Nephron progenitor cell (in vitro differentiated cells): ENCODE measurements at regions not wholly inside any gene's neighbourhood (a gene's known extent, or its start where the extent isn't known, plus 50 kb on each side); places are given as distances from the start of the nearest gene placed in this dataset.
A peak's percentile ranks its signal among the peaks of the same experiment; 100 is the strongest.

Source experiments
- DNase-seq: peaks from one replicate; pipeline ENCODE4 v3.0.0; 2021
- H3K27ac Mint-ChIP-seq: 2 replicates; pipeline ENCODE4 v1.8.0; 2021; ENCODE audit warnings: mild to moderate bottlenecking, moderate library complexity, mixed read lengths
- H3K27me3 Mint-ChIP-seq: 2 replicates; pipeline ENCODE4 v1.8.0; 2021; ENCODE audit warnings: mild to moderate bottlenecking, low read depth, mixed read lengths; ENCODE audit not compliant: poor library complexity
- H3K36me3 Mint-ChIP-seq: 2 replicates; pipeline ENCODE4 v1.8.0; 2021; ENCODE audit warnings: low read depth, mixed read lengths
- H3K4me1 Mint-ChIP-seq: 2 replicates; pipeline ENCODE4 v1.8.0; 2021; ENCODE audit warnings: mixed read lengths
- H3K4me3 Mint-ChIP-seq: 2 replicates; pipeline ENCODE4 v1.8.0; 2021; ENCODE audit warnings: mild to moderate bottlenecking, moderate library complexity, mixed read lengths
- H3K9me3 Mint-ChIP-seq: 2 replicates; pipeline ENCODE4 v1.8.0; 2021; ENCODE audit warnings: mild to moderate bottlenecking, moderate library complexity, mixed read lengths
- CTCF ChIP-seq: fragments of 200-600 bp; sonication (generic); IDR thresholded peaks from 2 replicates; pipeline ENCODE4 v1.5.0; 2021; ENCODE audit warnings: antibody characterized with exemption

- no peaks in the 10 kb centered on the region for H3K27me3 Mint-ChIP-seq
- no peaks in the 10 kb centered on the region for H3K36me3 Mint-ChIP-seq
- no peak for TF ChIP-seq CTCF
- peaks cover 21% of the 10 kb centered on the region for H3K4me1 Mint-ChIP-seq
- H3K9me3 Mint-ChIP-seq = peaks cover 8% of the 10 kb centered on the region
- no peak overlapping the region for H3K27ac Mint-ChIP-seq
- no peak for DNase-seq
- no peak overlapping the region for H3K4me3 Mint-ChIP-seq
Measured at GRCh38 chr14:55909879-55910278, 208.3 kb upstream of the PELI2 start.

- DNase-seq = no peak
- no peaks in the 10 kb centered on the region for H3K36me3 Mint-ChIP-seq
- no peak for TF ChIP-seq CTCF
- H3K9me3 Mint-ChIP-seq = peaks cover 5% of the 10 kb centered on the region
- H3K4me1 Mint-ChIP-seq = peaks cover 21% of the 10 kb centered on the region
- H3K27me3 Mint-ChIP-seq = peaks cover under 1% of the 10 kb centered on the region
- H3K4me3 Mint-ChIP-seq = no peak overlapping the region
- H3K27ac Mint-ChIP-seq = no peak overlapping the region
Measured at GRCh38 chr14:55910601-55911243, 207.5 kb upstream of the PELI2 start.

- Mint-ChIP-seq H3K9me3 (peaks cover 4% of the 10 kb centered on the region), H3K4me1 (peaks cover 21% of the 10 kb centered on the region), H3K36me3 (no peaks in the 10 kb centered on the region), H3K27me3 (peaks cover 3% of the 10 kb centered on the region), H3K4me3 (no peak overlapping the region), H3K27ac (peak overlapping the region; percentile 30)
- TF ChIP-seq CTCF = no peak
- DNase-seq = no peak
Measured at GRCh38 chr14:55911776-55912175, 206.4 kb upstream of the PELI2 start.

GRCh38 chr14:55912344-55912743, 205.9 kb upstream of the PELI2 start:
- no peak overlapping the region for H3K4me3 Mint-ChIP-seq
- peaks cover 3% of the 10 kb centered on the region for H3K27me3 Mint-ChIP-seq
- DNase-seq = no peak
- H3K4me1 Mint-ChIP-seq = peaks cover 21% of the 10 kb centered on the region
- no peaks in the 10 kb centered on the region for H3K9me3 Mint-ChIP-seq
- H3K27ac Mint-ChIP-seq = no peak overlapping the region
- H3K36me3 Mint-ChIP-seq = no peaks in the 10 kb centered on the region
- no peak for TF ChIP-seq CTCF

- Mint-ChIP-seq H3K27me3 (peaks cover 3% of the 10 kb centered on the region), H3K36me3 (no peaks in the 10 kb centered on the region), H3K4me1 (peaks cover 21% of the 10 kb centered on the region), H3K4me3 (no peak overlapping the region), H3K27ac (no peak overlapping the region), H3K9me3 (no peaks in the 10 kb centered on the region)
- DNase-seq = no peak
- TF ChIP-seq CTCF = no peak
Measured at GRCh38 chr14:55913324-55914025, 204.7 kb upstream of the PELI2 start.

- no peak for DNase-seq
- TF ChIP-seq CTCF = no peak
- Mint-ChIP-seq H3K9me3 (no peaks in the 10 kb centered on the region), H3K27ac (no peak overlapping the region), H3K36me3 (no peaks in the 10 kb centered on the region), H3K27me3 (peaks cover 3% of the 10 kb centered on the region), H3K4me1 (peaks cover 21% of the 10 kb centered on the region), H3K4me3 (no peak overlapping the region)
Measured at GRCh38 chr14:55914771-55915170, 203.4 kb upstream of the PELI2 start.
